ENCODE measurements at regions not wholly inside any gene's neighbourhood (a gene's known extent, or its start where the extent isn't known, plus 50 kb on each side); places are given as distances from the start of the nearest gene placed in this dataset.

DNA sequence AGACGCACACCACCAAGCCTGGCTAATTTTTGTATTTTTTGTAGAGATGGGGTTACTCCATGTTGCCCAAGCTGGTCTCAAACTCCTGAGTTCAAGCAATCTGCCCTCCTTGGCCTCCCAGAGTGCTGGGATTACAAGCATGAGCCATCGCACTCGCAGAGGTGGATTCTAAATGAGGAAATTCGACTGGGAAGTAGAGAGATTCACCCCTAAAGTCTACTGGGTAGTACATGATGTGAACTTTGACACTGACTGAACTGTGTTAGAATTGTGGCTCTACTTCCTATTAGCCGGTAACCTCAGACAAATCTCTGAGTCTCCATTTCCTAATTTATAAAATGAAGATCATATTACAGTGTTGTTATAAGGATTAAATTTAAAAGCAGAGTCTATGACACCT is 276.0 kb upstream of the NR5A2 start:
- DNase-seq (ENCODE audit: low read depth in 3 of 3, low spot score in 2 of 3), result no peak

DNA sequence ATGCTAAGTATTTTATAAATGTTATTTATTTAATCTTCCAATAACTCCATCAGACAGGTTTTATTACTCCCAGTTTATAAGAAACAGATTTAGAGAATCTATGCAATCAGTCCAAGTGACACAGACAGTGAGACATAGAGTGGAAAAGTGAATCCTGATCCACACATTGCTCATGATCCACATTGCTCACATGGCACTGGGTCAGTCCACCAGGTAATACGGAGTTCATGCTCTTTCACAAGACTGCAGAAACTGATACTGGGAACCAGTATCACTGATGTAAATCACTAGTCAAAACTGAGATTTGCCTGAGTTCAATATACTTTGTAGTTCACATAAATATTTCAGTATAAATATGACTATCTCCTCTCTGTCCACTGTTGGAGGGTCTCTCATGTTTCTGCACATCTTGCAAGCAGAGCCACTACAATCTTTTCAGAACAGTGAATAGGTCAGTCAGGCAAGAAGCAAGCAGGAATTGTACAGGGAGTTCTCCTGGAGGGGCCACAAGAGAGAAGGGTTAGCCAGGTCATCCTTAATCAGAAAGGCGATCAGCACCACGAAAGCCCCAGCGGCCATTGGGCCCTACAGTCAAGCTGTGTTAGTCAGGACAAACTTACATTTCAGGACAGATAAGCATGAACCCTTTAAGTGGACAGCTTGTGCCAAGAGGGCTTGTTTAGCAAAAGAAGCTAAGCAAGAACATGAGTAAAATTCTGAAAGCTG is 275.4 kb upstream of the NR5A2 start:
- no peak for DNase-seq (ENCODE audit: low read depth in 3 of 3, low spot score in 2 of 3)

- no peak for DNase-seq (ENCODE audit: low read depth in 3 of 3, low spot score in 2 of 3)
These were observed 274.9 kb upstream of the NR5A2 start for GRCh38 chr1:199752688-199753027.

GRCh38 chr1:199753513-199753912 is 274.0 kb upstream of the NR5A2 start:
- DNase-seq (ENCODE audit: low read depth in 3 of 3, low spot score in 2 of 3), result no peak

- DNase-seq (ENCODE audit: low read depth in 3 of 3, low spot score in 2 of 3), result no peak
These were observed 271.4 kb upstream of the NR5A2 start for GRCh38 chr1:199756066-199756465.

DNA sequence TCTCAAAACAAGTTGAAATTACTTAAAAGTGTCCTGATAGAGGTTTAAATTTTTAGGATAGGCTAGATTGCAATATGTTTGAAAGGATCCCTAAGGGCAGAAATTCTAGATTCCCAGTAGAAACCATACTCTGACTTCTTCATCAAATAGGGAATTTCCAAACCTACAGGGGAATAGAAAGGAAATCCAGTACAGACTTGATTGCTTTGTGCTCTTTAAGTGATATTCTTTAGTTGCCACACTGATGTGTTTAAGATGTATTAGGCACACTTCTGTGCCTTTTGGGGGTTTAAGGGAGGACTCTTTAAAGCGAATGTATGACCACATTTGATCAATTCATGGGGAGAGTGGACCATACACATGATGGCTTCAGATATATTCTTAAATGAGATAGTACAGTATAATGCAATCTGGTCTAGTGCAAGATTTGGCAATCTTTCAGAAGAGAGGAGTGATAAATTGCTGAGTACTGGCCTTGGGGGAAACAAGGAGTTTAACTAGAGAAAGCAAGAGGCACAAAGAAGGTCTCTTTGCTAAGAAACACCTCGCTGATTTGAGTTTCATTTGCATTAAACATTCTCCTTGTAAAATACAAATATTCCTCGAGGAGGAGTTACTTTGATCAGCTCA is 268.8 kb upstream of the NR5A2 start:
- no peak for DNase-seq (ENCODE audit: low read depth in 3 of 3, low spot score in 2 of 3)

DNA sequence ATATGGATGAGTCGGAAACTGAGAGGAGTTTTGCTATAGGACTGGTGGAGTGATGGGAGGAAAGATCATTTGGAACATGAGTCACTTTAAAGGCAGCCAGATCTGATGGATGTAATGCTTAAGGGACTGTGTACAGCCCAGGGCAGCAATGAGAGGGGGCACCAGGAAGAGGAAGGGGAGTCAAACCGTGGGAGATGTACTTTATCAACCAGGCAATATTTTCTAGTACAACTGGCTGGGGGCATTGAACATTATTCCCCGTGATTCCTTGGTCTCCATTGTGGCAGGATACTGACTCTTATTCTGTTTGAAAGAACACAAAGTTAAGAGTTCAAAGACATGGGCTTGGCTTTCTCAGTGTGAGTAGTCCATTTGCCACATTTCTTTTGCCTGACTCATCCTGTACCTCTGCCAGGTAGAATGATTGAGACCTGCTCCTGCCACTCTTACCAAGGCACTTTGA is 268.2 kb upstream of the NR5A2 start:
- no peak for DNase-seq (ENCODE audit: low read depth in 3 of 3, low spot score in 2 of 3)

DNA sequence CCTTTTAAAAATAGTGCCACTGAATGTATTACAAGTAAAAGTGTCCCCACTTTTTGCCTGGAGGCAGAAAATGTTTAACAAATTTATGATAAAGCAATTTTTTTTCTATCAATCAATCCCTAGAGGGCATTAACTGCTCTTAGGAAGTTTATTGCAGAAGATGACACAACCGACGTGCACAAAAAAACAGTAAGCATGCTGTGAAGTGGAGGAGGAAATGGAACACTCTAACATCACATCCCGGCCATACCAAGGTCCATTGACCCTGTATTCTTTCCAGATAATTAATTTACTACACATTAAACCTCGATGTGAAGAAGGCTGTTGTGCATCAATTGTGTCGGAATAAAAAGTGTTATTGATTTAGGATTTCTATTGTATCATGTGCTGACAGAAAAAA is 264.9 kb upstream of the NR5A2 start:
- no peak for DNase-seq (ENCODE audit: low read depth in 3 of 3, low spot score in 2 of 3)

GRCh38 chr1:199766218-199766792 is 261.2 kb upstream of the NR5A2 start:
- DNase-seq (ENCODE audit: low read depth in 3 of 3, low spot score in 2 of 3), result no peak

- no peak for DNase-seq (ENCODE audit: low read depth in 3 of 3, low spot score in 2 of 3)
These were observed 259.8 kb upstream of the NR5A2 start for GRCh38 chr1:199767700-199768099.

DNA sequence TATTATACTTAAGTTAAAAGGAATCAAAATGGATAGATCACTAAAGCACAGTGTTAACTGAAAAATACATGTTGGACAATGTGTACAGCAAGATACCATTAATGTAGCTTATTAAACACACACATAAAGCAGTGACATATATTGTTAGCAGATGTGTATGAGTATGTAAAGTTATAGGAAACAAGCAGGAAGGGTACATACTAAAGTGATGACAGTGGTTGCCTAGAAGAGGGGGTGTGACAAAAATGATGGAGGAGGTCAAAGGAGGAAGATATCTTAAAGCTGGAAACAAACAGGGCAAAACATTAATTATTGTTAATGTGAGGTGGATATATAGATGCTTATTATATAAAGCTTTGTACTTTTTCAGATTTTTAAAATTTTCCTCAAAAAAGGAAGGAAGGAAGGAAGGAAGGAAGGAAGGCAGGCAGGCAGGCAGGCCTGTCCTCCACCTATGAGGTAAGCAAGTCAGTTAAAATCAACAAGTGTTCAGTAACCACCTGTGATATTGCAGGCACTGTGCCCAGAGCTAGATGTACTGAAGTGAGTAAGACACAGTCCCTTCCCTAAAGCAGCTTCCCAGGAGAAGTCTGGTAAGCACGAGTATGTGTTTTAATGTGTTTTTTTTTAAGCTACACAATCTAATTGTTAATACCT is 252.9 kb upstream of the NR5A2 start:
- DNase-seq (ENCODE audit: low read depth in 3 of 3, low spot score in 2 of 3), result no peak

GRCh38 chr1:199776768-199777497 is 250.6 kb upstream of the NR5A2 start:
- no peak for DNase-seq (ENCODE audit: low read depth in 3 of 3, low spot score in 2 of 3)

- DNase-seq (ENCODE audit: low read depth in 3 of 3, low spot score in 2 of 3), result peak in 1 of 3 donors; percentile 8
These were observed 249.1 kb upstream of the NR5A2 start for GRCh38 chr1:199778324-199778955.

- DNase-seq (ENCODE audit: low read depth in 3 of 3, low spot score in 2 of 3), result no peak
These were observed 247.4 kb upstream of the NR5A2 start for GRCh38 chr1:199780091-199780490.

GRCh38 chr1:199780948-199781670 is 246.4 kb upstream of the NR5A2 start:
- no peak for DNase-seq (ENCODE audit: low read depth in 3 of 3, low spot score in 2 of 3)

- DNase-seq (ENCODE audit: low read depth in 3 of 3, low spot score in 2 of 3), result no peak
These were observed 243.2 kb upstream of the NR5A2 start for GRCh38 chr1:199784138-199784895.

GRCh38 chr1:199786695-199787094 is 240.8 kb upstream of the NR5A2 start:
- no peak for DNase-seq (ENCODE audit: low read depth in 3 of 3, low spot score in 2 of 3)

DNA sequence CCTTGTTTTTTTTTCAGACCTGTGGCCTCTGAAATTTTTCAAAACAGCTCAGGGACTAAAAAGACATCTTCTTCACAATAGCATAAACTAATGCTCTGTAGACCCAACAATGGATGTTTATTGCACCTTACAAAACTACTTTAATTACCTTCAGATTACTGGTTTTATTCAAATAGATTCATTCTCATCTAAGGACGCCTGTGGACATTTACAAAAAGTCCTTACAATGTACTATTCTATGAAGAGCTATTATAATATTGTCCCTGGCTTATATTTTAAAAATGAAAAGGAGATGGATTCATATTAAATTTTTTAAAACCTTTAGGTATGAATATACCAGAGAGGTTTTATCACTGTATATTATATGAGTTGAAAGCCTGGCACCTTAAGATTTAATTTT is 238.4 kb upstream of the NR5A2 start:
- no peak for DNase-seq (ENCODE audit: low read depth in 3 of 3, low spot score in 2 of 3)

- no peak for DNase-seq (ENCODE audit: low read depth in 3 of 3, low spot score in 2 of 3)
These were observed 236.0 kb upstream of the NR5A2 start for GRCh38 chr1:199791495-199791894.
